Hematopoietic multipotent progenitor cell treated with erythropoietin and hydrocortisone succinate and interleukin-3 and kit ligand, for 15 days (in vitro differentiated cells): ENCODE measurements at regions not wholly inside any gene's neighbourhood (a gene's known extent, or its start where the extent isn't known, plus 50 kb on each side); places are given as distances from the start of the nearest gene placed in this dataset.

ENCODE experiments used
- DNase-seq: peaks from one replicate; pipeline ENCODE4 v3.0.0-alpha.2; 2015; ENCODE audit warnings: low spot score

GRCh38 chr4:36494016-36494415 lies 212.6 kb downstream of the DTHD1 start:
- no peak for DNase-seq

- DNase-seq = no peak
These were observed 213.3 kb downstream of the DTHD1 start for GRCh38 chr4:36494747-36495146.

GRCh38 chr4:36502350-36502749 lies 220.9 kb downstream of the DTHD1 start:
- DNase-seq = no peak

- no peak for DNase-seq
These were observed 227.0 kb downstream of the DTHD1 start for GRCh38 chr4:36508394-36508793.

GRCh38 chr4:36509845-36510244 lies 228.4 kb downstream of the DTHD1 start:
- DNase-seq = no peak

- no peak for DNase-seq
These were observed 230.4 kb downstream of the DTHD1 start for GRCh38 chr4:36511785-36512184.

- no peak for DNase-seq
These were observed 235.2 kb downstream of the DTHD1 start for GRCh38 chr4:36516522-36517095.

- DNase-seq = no peak
These were observed 241.8 kb downstream of the DTHD1 start for GRCh38 chr4:36523182-36523581.

- DNase-seq = no peak
These were observed 251.4 kb downstream of the DTHD1 start for GRCh38 chr4:36532670-36533379.

- no peak for DNase-seq
These were observed 252.5 kb downstream of the DTHD1 start for GRCh38 chr4:36533944-36534343.

GRCh38 chr4:36547383-36547782 lies 266.0 kb downstream of the DTHD1 start:
- no peak for DNase-seq

GRCh38 chr4:36549252-36549651 lies 267.8 kb downstream of the DTHD1 start:
- DNase-seq = no peak

- DNase-seq = no peak
These were observed 268.6 kb downstream of the DTHD1 start for GRCh38 chr4:36549992-36550391.

GRCh38 chr4:36551697-36552214 lies 270.3 kb downstream of the DTHD1 start:
- DNase-seq = no peak

- no peak for DNase-seq
These were observed 271.6 kb downstream of the DTHD1 start for GRCh38 chr4:36553029-36553428.

- DNase-seq = no peak
These were observed 272.0 kb downstream of the DTHD1 start for GRCh38 chr4:36553453-36553852.

GRCh38 chr4:36556984-36557383 lies 275.6 kb downstream of the DTHD1 start:
- DNase-seq = no peak

- DNase-seq = no peak
These were observed 287.2 kb downstream of the DTHD1 start for GRCh38 chr4:36568575-36568974.

- no peak for DNase-seq
These were observed 292.0 kb downstream of the DTHD1 start for GRCh38 chr4:36573441-36573840.

- DNase-seq = no peak
These were observed 293.4 kb downstream of the DTHD1 start for GRCh38 chr4:36574816-36575215.

- no peak for DNase-seq
These were observed 300.8 kb downstream of the DTHD1 start for GRCh38 chr4:36582198-36582597.

- DNase-seq = no peak
These were observed 306.6 kb downstream of the DTHD1 start for GRCh38 chr4:36587909-36588472.

GRCh38 chr4:36590343-36590742 lies 308.9 kb downstream of the DTHD1 start:
- no peak for DNase-seq
